ENCODE measurements at regions not wholly inside any gene's neighbourhood (a gene's known extent, or its start where the extent isn't known, plus 50 kb on each side); places are given as distances from the start of the nearest gene placed in this dataset.

DNA sequence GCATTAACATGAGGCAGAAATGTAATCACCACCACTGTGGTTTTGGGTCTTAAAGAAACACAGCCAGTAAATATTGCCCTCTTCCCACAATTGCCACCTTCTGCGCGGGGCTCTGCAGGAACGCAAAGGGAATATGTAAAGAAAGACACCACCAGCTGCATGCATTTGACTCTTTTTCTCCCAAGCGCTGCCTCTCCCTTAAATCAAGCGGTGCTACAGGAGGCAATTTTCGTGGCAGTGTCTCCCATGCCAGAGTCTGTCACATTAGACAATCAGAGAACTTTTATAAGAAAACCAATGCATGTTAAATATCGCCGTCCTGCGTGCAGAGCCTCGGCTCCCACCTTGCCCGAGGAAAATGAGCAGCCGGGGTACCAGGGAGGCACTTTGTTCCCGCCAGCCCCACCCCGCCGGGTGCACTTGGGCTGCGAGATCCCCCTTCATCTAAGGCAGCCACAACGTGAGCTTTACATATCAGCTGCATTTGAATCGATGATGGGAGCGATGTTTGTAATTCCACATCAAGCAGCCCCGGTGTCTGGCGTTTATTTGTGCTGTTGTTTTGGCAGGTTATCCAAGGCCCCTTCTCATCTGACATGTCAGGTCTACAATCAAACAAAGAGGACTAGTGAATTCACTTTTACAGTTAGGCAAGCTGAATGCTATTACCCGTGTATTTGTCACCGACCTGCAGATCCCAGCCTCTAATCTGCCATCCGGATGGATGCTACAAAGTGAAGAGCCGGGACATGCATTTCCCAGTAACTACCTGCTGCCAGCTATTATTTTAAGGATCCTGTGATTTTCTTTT lies 72.3 kb upstream of the MGMT start:
- no peak for DNase-seq (ENCODE audit: low spot score)
- Histone ChIP-seq H3K9ac (ENCODE audit: low read depth in 1 of 2, low read length in 2 of 2) (no peak overlapping the region), H3K9me3 (ENCODE audit: control insufficient read depth in 4 of 4, low read length in 3 of 4) (no peaks in the 10 kb centered on the region), H3K4me1 (ENCODE audit: control insufficient read depth in 4 of 4, insufficient read depth in 4 of 4, low read length in 3 of 4) (no peaks in the 10 kb centered on the region), H3K27me3 (ENCODE audit: control insufficient read depth in 4 of 4, insufficient read depth in 4 of 4, low read length in 3 of 4) (no peaks in the 10 kb centered on the region), H3K4me3 (ENCODE audit: low read depth in 1 of 3, low read length in 3 of 3) (no peak overlapping the region), H3K36me3 (ENCODE audit: control insufficient read depth in 4 of 4, insufficient read depth in 3 of 4, low read depth in 1 of 4, low read length in 3 of 4) (no peaks in the 10 kb centered on the region), H3K27ac (ENCODE audit: low read depth in 1 of 2, low read length in 2 of 2) (no peak overlapping the region)
- WGBS = 67% methylated on average over 25 of the region's 25 CpGs
- TF ChIP-seq, protein P1, sequence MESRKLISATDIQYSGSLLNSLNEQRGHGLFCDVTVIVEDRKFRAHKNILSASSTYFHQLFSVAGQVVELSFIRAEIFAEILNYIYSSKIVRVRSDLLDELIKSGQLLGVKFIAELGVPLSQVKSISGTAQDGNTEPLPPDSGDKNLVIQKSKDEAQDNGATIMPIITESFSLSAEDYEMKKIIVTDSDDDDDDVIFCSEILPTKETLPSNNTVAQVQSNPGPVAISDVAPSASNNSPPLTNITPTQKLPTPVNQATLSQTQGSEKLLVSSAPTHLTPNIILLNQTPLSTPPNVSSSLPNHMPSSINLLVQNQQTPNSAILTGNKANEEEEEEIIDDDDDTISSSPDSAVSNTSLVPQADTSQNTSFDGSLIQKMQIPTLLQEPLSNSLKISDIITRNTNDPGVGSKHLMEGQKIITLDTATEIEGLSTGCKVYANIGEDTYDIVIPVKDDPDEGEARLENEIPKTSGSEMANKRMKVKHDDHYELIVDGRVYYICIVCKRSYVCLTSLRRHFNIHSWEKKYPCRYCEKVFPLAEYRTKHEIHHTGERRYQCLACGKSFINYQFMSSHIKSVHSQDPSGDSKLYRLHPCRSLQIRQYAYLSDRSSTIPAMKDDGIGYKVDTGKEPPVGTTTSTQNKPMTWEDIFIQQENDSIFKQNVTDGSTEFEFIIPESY (IDR thresholded peaks at IDR 0.05) = no peak
- no peak for TF ChIP-seq TAF1 (conservative IDR thresholded peaks at IDR 0.05)
- TF ChIP-seq SP1 (IDR thresholded peaks at IDR 0.05) = no peak
- TF ChIP-seq, protein P2, sequence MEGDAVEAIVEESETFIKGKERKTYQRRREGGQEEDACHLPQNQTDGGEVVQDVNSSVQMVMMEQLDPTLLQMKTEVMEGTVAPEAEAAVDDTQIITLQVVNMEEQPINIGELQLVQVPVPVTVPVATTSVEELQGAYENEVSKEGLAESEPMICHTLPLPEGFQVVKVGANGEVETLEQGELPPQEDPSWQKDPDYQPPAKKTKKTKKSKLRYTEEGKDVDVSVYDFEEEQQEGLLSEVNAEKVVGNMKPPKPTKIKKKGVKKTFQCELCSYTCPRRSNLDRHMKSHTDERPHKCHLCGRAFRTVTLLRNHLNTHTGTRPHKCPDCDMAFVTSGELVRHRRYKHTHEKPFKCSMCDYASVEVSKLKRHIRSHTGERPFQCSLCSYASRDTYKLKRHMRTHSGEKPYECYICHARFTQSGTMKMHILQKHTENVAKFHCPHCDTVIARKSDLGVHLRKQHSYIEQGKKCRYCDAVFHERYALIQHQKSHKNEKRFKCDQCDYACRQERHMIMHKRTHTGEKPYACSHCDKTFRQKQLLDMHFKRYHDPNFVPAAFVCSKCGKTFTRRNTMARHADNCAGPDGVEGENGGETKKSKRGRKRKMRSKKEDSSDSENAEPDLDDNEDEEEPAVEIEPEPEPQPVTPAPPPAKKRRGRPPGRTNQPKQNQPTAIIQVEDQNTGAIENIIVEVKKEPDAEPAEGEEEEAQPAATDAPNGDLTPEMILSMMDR (IDR thresholded peaks at IDR 0.05; ENCODE audit: low read depth, low read length, missing input control) = no peak
- no peak for TF ChIP-seq NR2F2 (IDR thresholded peaks at IDR 0.05)
- TF ChIP-seq, protein P3, sequence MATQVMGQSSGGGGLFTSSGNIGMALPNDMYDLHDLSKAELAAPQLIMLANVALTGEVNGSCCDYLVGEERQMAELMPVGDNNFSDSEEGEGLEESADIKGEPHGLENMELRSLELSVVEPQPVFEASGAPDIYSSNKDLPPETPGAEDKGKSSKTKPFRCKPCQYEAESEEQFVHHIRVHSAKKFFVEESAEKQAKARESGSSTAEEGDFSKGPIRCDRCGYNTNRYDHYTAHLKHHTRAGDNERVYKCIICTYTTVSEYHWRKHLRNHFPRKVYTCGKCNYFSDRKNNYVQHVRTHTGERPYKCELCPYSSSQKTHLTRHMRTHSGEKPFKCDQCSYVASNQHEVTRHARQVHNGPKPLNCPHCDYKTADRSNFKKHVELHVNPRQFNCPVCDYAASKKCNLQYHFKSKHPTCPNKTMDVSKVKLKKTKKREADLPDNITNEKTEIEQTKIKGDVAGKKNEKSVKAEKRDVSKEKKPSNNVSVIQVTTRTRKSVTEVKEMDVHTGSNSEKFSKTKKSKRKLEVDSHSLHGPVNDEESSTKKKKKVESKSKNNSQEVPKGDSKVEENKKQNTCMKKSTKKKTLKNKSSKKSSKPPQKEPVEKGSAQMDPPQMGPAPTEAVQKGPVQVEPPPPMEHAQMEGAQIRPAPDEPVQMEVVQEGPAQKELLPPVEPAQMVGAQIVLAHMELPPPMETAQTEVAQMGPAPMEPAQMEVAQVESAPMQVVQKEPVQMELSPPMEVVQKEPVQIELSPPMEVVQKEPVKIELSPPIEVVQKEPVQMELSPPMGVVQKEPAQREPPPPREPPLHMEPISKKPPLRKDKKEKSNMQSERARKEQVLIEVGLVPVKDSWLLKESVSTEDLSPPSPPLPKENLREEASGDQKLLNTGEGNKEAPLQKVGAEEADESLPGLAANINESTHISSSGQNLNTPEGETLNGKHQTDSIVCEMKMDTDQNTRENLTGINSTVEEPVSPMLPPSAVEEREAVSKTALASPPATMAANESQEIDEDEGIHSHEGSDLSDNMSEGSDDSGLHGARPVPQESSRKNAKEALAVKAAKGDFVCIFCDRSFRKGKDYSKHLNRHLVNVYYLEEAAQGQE (IDR thresholded peaks at IDR 0.05) = no peak
- TF ChIP-seq GABPA (IDR thresholded peaks at IDR 0.05 in 1 of 2, conservative IDR thresholded peaks at IDR 0.05 in 1 of 2) = no peak
- no peak for TF ChIP-seq HNF4A (conservative IDR thresholded peaks at IDR 0.05)
- no peak for TF ChIP-seq FOXA1 (IDR thresholded peaks at IDR 0.05)
- TF ChIP-seq, protein P4, sequence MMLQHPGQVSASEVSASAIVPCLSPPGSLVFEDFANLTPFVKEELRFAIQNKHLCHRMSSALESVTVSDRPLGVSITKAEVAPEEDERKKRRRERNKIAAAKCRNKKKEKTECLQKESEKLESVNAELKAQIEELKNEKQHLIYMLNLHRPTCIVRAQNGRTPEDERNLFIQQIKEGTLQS (IDR thresholded peaks at IDR 0.05) = no peak
- no peak for TF ChIP-seq EGR1 (IDR thresholded peaks at IDR 0.05; ENCODE audit: low read depth in 2 of 2)
- no peak for TF ChIP-seq YY1 (IDR thresholded peaks at IDR 0.05)
- TF ChIP-seq JUND (IDR thresholded peaks at IDR 0.05) = no peak
- TF ChIP-seq, protein P5, sequence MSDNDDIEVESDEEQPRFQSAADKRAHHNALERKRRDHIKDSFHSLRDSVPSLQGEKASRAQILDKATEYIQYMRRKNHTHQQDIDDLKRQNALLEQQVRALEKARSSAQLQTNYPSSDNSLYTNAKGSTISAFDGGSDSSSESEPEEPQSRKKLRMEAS (IDR thresholded peaks at IDR 0.05) = no peak
- TF ChIP-seq HNF4G (IDR thresholded peaks at IDR 0.05) = no peak
- no peak for TF ChIP-seq RXRA (IDR thresholded peaks at IDR 0.05)
- no peak for TF ChIP-seq RAD21 (IDR thresholded peaks at IDR 0.05)
- no peak for TF ChIP-seq FOXA2 (IDR thresholded peaks at IDR 0.05)

Data from liver (tissue), 8 donors.